ENCODE measurements at regions not wholly inside any gene's neighbourhood (a gene's known extent, or its start where the extent isn't known, plus 50 kb on each side); places are given as distances from the start of the nearest gene placed in this dataset.

- Histone ChIP-seq H3K9me3 (ENCODE audit: control insufficient read depth in 2 of 2, low read length in 2 of 2) (no peaks in the 10 kb centered on the region), H3K4me1 (ENCODE audit: control insufficient read depth in 2 of 2, insufficient read depth in 2 of 2, low read length in 2 of 2) (no peaks in the 10 kb centered on the region), H3K27ac (ENCODE audit: low read depth in 2 of 2, low read length in 2 of 2) (no peak overlapping the region), H3K9ac (ENCODE audit: low read depth in 1 of 2, low read length in 2 of 2) (no peak overlapping the region), H3K27me3 (ENCODE audit: control insufficient read depth in 2 of 2, insufficient read depth in 2 of 2, low read length in 2 of 2) (no peaks in the 10 kb centered on the region), H3K36me3 (ENCODE audit: control insufficient read depth in 2 of 2, insufficient read depth in 2 of 2, low read length in 2 of 2) (no peaks in the 10 kb centered on the region), H3K4me3 (ENCODE audit: low read length in 2 of 2) (no peak overlapping the region)
These were observed 206.4 kb downstream of the TBXT start for GRCh38 chr6:165961233-165961632.

- no peaks in the 10 kb centered on the region for H3K36me3 ChIP-seq (ENCODE audit: control insufficient read depth in 2 of 2, insufficient read depth in 2 of 2, low read length in 2 of 2)
- H3K4me3 ChIP-seq (ENCODE audit: low read length in 2 of 2): no peak overlapping the region
- H3K27me3 ChIP-seq (ENCODE audit: control insufficient read depth in 2 of 2, insufficient read depth in 2 of 2, low read length in 2 of 2): no peaks in the 10 kb centered on the region
- H3K27ac ChIP-seq (ENCODE audit: low read depth in 2 of 2, low read length in 2 of 2): no peak overlapping the region
- no peaks in the 10 kb centered on the region for H3K9me3 ChIP-seq (ENCODE audit: control insufficient read depth in 2 of 2, low read length in 2 of 2)
- no peak overlapping the region for H3K9ac ChIP-seq (ENCODE audit: low read depth in 1 of 2, low read length in 2 of 2)
- no peaks in the 10 kb centered on the region for H3K4me1 ChIP-seq (ENCODE audit: control insufficient read depth in 2 of 2, insufficient read depth in 2 of 2, low read length in 2 of 2)
These were observed 207.0 kb downstream of the TBXT start for GRCh38 chr6:165960695-165961094.

GRCh38 chr6:165959627-165960026 lies 208.0 kb downstream of the TBXT start:
- no peaks in the 10 kb centered on the region for H3K36me3 ChIP-seq (ENCODE audit: control insufficient read depth in 2 of 2, insufficient read depth in 2 of 2, low read length in 2 of 2)
- no peak overlapping the region for H3K9ac ChIP-seq (ENCODE audit: low read depth in 1 of 2, low read length in 2 of 2)
- no peaks in the 10 kb centered on the region for H3K27me3 ChIP-seq (ENCODE audit: control insufficient read depth in 2 of 2, insufficient read depth in 2 of 2, low read length in 2 of 2)
- no peaks in the 10 kb centered on the region for H3K4me1 ChIP-seq (ENCODE audit: control insufficient read depth in 2 of 2, insufficient read depth in 2 of 2, low read length in 2 of 2)
- no peak overlapping the region for H3K27ac ChIP-seq (ENCODE audit: low read depth in 2 of 2, low read length in 2 of 2)
- no peaks in the 10 kb centered on the region for H3K9me3 ChIP-seq (ENCODE audit: control insufficient read depth in 2 of 2, low read length in 2 of 2)
- no peak overlapping the region for H3K4me3 ChIP-seq (ENCODE audit: low read length in 2 of 2)

DNA sequence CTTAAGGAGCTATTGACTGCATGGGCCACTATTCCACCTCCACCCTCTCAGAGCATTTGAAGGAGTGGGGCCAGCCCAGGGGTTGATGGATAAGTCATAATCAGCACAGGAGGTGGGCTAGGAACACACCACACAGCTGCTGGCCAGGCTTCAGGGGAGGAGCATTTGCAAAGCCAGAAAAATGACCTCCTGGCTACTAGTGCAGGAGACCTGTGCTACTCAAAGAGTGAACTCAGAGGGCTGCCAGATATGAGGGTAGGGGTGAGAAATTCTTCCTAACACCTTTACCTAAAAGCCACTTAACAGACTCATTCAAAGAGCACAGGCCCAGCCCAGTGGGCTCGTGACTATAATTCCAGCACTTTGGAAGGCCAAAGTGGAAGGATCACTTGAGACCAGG lies 210.8 kb downstream of the TBXT start:
- no peaks in the 10 kb centered on the region for H3K27me3 ChIP-seq (ENCODE audit: control insufficient read depth in 2 of 2, insufficient read depth in 2 of 2, low read length in 2 of 2)
- H3K4me1 ChIP-seq (ENCODE audit: control insufficient read depth in 2 of 2, insufficient read depth in 2 of 2, low read length in 2 of 2): no peaks in the 10 kb centered on the region
- H3K9ac ChIP-seq (ENCODE audit: low read depth in 1 of 2, low read length in 2 of 2): no peak overlapping the region
- no peaks in the 10 kb centered on the region for H3K36me3 ChIP-seq (ENCODE audit: control insufficient read depth in 2 of 2, insufficient read depth in 2 of 2, low read length in 2 of 2)
- no peak overlapping the region for H3K27ac ChIP-seq (ENCODE audit: low read depth in 2 of 2, low read length in 2 of 2)
- no peaks in the 10 kb centered on the region for H3K9me3 ChIP-seq (ENCODE audit: control insufficient read depth in 2 of 2, low read length in 2 of 2)
- no peak overlapping the region for H3K4me3 ChIP-seq (ENCODE audit: low read length in 2 of 2)

DNA sequence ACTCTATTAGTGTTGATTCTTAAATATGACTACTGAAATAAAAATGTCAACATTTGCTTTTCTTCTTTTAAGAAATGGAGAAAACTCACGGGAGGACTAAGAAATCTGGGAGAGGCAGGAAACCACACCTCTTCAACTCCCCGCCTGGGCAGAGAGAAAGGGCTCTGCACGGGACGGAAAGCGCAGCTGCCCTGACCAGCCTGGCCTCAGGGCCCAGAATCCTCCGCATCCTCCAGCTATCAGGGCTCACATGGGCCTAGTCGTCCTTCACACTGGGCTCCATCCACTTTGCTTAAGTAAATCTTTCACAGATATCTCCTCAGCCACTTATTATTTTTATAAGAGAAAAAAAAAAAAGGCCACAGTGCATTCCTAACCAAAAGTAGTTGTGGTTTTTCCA lies 215.1 kb downstream of the TBXT start:
- H3K4me3 ChIP-seq (ENCODE audit: low read length in 2 of 2): no peak overlapping the region
- no peak overlapping the region for H3K9ac ChIP-seq (ENCODE audit: low read depth in 1 of 2, low read length in 2 of 2)
- H3K4me1 ChIP-seq (ENCODE audit: control insufficient read depth in 2 of 2, insufficient read depth in 2 of 2, low read length in 2 of 2): no peaks in the 10 kb centered on the region
- H3K27ac ChIP-seq (ENCODE audit: low read depth in 2 of 2, low read length in 2 of 2): no peak overlapping the region
- H3K9me3 ChIP-seq (ENCODE audit: control insufficient read depth in 2 of 2, low read length in 2 of 2): no peaks in the 10 kb centered on the region
- no peaks in the 10 kb centered on the region for H3K27me3 ChIP-seq (ENCODE audit: control insufficient read depth in 2 of 2, insufficient read depth in 2 of 2, low read length in 2 of 2)
- no peaks in the 10 kb centered on the region for H3K36me3 ChIP-seq (ENCODE audit: control insufficient read depth in 2 of 2, insufficient read depth in 2 of 2, low read length in 2 of 2)

DNA sequence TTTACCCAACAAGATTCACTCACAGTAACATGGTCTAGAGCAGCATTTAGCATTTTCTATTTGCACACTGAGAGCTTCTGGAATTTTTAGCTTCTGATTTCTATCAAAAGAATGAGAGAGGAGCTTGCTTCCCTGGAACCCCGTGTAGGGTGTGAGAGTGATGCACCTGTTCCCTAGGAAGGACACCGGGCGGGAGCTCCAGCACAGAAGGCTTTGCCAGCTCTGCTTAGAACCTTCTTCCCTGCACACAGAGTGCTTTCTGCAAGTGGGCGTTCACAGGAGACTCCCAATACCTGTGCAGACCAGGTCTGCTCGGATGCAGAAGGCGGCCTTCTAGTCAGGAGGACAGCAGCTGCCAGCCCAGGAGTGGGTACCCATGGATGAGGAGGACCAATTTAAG lies 217.3 kb downstream of the TBXT start:
- H3K4me1 ChIP-seq (ENCODE audit: control insufficient read depth in 2 of 2, insufficient read depth in 2 of 2, low read length in 2 of 2): no peaks in the 10 kb centered on the region
- no peak overlapping the region for H3K9ac ChIP-seq (ENCODE audit: low read depth in 1 of 2, low read length in 2 of 2)
- H3K9me3 ChIP-seq (ENCODE audit: control insufficient read depth in 2 of 2, low read length in 2 of 2): no peaks in the 10 kb centered on the region
- H3K4me3 ChIP-seq (ENCODE audit: low read length in 2 of 2): no peak overlapping the region
- H3K27me3 ChIP-seq (ENCODE audit: control insufficient read depth in 2 of 2, insufficient read depth in 2 of 2, low read length in 2 of 2): no peaks in the 10 kb centered on the region
- no peak overlapping the region for H3K27ac ChIP-seq (ENCODE audit: low read depth in 2 of 2, low read length in 2 of 2)
- H3K36me3 ChIP-seq (ENCODE audit: control insufficient read depth in 2 of 2, insufficient read depth in 2 of 2, low read length in 2 of 2): no peaks in the 10 kb centered on the region

DNA sequence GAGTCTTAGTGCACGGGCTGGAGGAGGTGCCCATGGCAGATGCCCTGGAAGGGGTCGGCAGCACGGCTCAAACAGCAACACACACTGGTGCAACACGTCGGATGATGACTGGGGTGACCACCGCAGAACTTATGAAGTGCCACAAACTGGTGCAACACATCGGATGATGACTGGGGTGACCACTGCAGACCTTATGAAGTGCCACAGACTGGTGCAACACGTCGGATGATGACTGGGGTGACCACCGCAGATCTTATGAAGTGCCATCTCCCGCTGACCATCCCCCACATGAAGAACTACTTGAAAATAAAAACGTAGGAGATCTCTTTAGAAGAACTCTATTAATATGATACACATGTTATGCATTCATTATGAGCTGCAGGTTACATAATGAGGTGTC lies 218.3 kb downstream of the TBXT start:
- no peaks in the 10 kb centered on the region for H3K36me3 ChIP-seq (ENCODE audit: control insufficient read depth in 2 of 2, insufficient read depth in 2 of 2, low read length in 2 of 2)
- H3K27me3 ChIP-seq (ENCODE audit: control insufficient read depth in 2 of 2, insufficient read depth in 2 of 2, low read length in 2 of 2): no peaks in the 10 kb centered on the region
- no peaks in the 10 kb centered on the region for H3K4me1 ChIP-seq (ENCODE audit: control insufficient read depth in 2 of 2, insufficient read depth in 2 of 2, low read length in 2 of 2)
- no peak overlapping the region for H3K27ac ChIP-seq (ENCODE audit: low read depth in 2 of 2, low read length in 2 of 2)
- H3K4me3 ChIP-seq (ENCODE audit: low read length in 2 of 2): no peak overlapping the region
- H3K9me3 ChIP-seq (ENCODE audit: control insufficient read depth in 2 of 2, low read length in 2 of 2): no peaks in the 10 kb centered on the region
- no peak overlapping the region for H3K9ac ChIP-seq (ENCODE audit: low read depth in 1 of 2, low read length in 2 of 2)

DNA sequence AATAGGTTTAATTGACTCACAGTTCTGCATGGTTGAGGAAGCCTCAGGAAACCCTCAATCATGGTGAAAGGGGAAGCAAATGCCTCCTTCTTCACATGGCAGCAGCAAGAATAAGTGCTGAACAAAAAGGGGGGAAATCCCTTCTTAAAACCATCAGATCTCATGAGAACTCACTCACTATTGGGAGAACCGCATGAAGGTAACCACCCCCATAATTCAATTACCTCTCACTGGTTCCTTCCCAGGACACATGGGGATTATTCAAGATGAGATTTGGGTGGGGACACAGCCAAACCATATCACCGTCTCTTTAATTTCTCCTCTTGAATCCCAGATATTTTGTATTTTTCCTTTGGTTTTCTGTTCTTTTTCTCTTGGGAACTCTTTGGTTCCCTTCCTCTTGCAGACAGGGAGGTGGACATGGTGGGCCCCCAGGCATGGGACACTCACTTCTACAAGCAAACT lies 223.6 kb downstream of the TBXT start:
- H3K9ac ChIP-seq (ENCODE audit: low read depth in 1 of 2, low read length in 2 of 2): no peak overlapping the region

DNA sequence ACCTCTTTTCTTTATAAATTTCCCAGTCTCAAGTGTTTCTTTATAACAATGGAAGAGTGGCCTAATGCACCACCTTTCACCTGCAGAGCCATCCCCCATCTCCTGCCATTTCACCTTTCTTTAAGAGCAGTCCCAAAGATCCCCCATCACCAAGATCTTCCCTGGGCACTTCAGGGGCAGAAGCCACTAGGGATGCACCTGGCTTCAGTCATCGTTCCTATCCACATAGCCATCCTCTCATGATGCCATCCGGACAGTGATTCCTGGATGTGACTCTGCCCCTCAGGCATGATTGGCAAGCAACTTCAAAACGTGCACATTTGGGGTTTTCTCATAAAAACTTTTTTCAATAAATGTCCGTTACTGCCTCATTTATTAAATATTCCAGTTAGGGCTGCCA lies 225.9 kb downstream of the TBXT start:
- no peaks in the 10 kb centered on the region for H3K27me3 ChIP-seq (ENCODE audit: control insufficient read depth in 2 of 2, insufficient read depth in 2 of 2, low read length in 2 of 2)
- no peaks in the 10 kb centered on the region for H3K4me1 ChIP-seq (ENCODE audit: control insufficient read depth in 2 of 2, insufficient read depth in 2 of 2, low read length in 2 of 2)
- H3K9ac ChIP-seq (ENCODE audit: low read depth in 1 of 2, low read length in 2 of 2): no peak overlapping the region
- no peak overlapping the region for H3K27ac ChIP-seq (ENCODE audit: low read depth in 2 of 2, low read length in 2 of 2)
- no peak overlapping the region for H3K4me3 ChIP-seq (ENCODE audit: low read length in 2 of 2)
- no peaks in the 10 kb centered on the region for H3K36me3 ChIP-seq (ENCODE audit: control insufficient read depth in 2 of 2, insufficient read depth in 2 of 2, low read length in 2 of 2)
- no peaks in the 10 kb centered on the region for H3K9me3 ChIP-seq (ENCODE audit: control insufficient read depth in 2 of 2, low read length in 2 of 2)

More for the DNA sequence above, 223.6 kb downstream of the TBXT start:
- Histone ChIP-seq H3K36me3 (ENCODE audit: control insufficient read depth in 2 of 2, insufficient read depth in 2 of 2, low read length in 2 of 2) (no peaks in the 10 kb centered on the region), H3K9me3 (ENCODE audit: control insufficient read depth in 2 of 2, low read length in 2 of 2) (no peaks in the 10 kb centered on the region), H3K4me1 (ENCODE audit: control insufficient read depth in 2 of 2, insufficient read depth in 2 of 2, low read length in 2 of 2) (no peaks in the 10 kb centered on the region), H3K4me3 (ENCODE audit: low read length in 2 of 2) (no peak overlapping the region), H3K27me3 (ENCODE audit: control insufficient read depth in 2 of 2, insufficient read depth in 2 of 2, low read length in 2 of 2) (no peaks in the 10 kb centered on the region), H3K27ac (ENCODE audit: low read depth in 2 of 2, low read length in 2 of 2) (no peak overlapping the region)

GRCh38 chr6:165941249-165941775 lies 226.3 kb downstream of the TBXT start:
- Histone ChIP-seq H3K27me3 (ENCODE audit: control insufficient read depth in 2 of 2, insufficient read depth in 2 of 2, low read length in 2 of 2) (no peaks in the 10 kb centered on the region), H3K9me3 (ENCODE audit: control insufficient read depth in 2 of 2, low read length in 2 of 2) (no peaks in the 10 kb centered on the region), H3K4me3 (ENCODE audit: low read length in 2 of 2) (no peak overlapping the region), H3K9ac (ENCODE audit: low read depth in 1 of 2, low read length in 2 of 2) (no peak overlapping the region), H3K36me3 (ENCODE audit: control insufficient read depth in 2 of 2, insufficient read depth in 2 of 2, low read length in 2 of 2) (no peaks in the 10 kb centered on the region), H3K27ac (ENCODE audit: low read depth in 2 of 2, low read length in 2 of 2) (no peak overlapping the region), H3K4me1 (ENCODE audit: control insufficient read depth in 2 of 2, insufficient read depth in 2 of 2, low read length in 2 of 2) (no peaks in the 10 kb centered on the region)

- Histone ChIP-seq H3K9me3 (ENCODE audit: control insufficient read depth in 2 of 2, low read length in 2 of 2) (no peaks in the 10 kb centered on the region), H3K27me3 (ENCODE audit: control insufficient read depth in 2 of 2, insufficient read depth in 2 of 2, low read length in 2 of 2) (no peaks in the 10 kb centered on the region), H3K36me3 (ENCODE audit: control insufficient read depth in 2 of 2, insufficient read depth in 2 of 2, low read length in 2 of 2) (no peaks in the 10 kb centered on the region)
These were observed 227.3 kb downstream of the TBXT start for GRCh38 chr6:165940366-165940765.

More at GRCh38 chr6:165940366-165940765, 227.3 kb downstream of the TBXT start:
- H3K4me3 ChIP-seq (ENCODE audit: low read length in 2 of 2): no peak overlapping the region
- H3K9ac ChIP-seq (ENCODE audit: low read depth in 1 of 2, low read length in 2 of 2): no peak overlapping the region
- H3K27ac ChIP-seq (ENCODE audit: low read depth in 2 of 2, low read length in 2 of 2): no peak overlapping the region
- H3K4me1 ChIP-seq (ENCODE audit: control insufficient read depth in 2 of 2, insufficient read depth in 2 of 2, low read length in 2 of 2): no peaks in the 10 kb centered on the region

Data from mucosa of rectum (tissue), 2 donors.